ENCODE measurements at regions not wholly inside any gene's neighbourhood (a gene's known extent, or its start where the extent isn't known, plus 50 kb on each side); places are given as distances from the start of the nearest gene placed in this dataset.

- TF ChIP-seq EZH2 (IDR thresholded peaks at IDR 0.05; ENCODE audit: insufficient read depth, poor library complexity, severe bottlenecking), result no peak
- TF ChIP-seq EZH2phosphoT487 (IDR thresholded peaks at IDR 0.05; ENCODE audit: insufficient read depth, low read depth), result no peak
Observed at GRCh38 chr16:81174644-81175324, 63.7 kb upstream of the BCO1 start.

Data from GM23248 (cell line).